ENCODE measurements at regions not wholly inside any gene's neighbourhood (a gene's known extent, or its start where the extent isn't known, plus 50 kb on each side); places are given as distances from the start of the nearest gene placed in this dataset.

DNA sequence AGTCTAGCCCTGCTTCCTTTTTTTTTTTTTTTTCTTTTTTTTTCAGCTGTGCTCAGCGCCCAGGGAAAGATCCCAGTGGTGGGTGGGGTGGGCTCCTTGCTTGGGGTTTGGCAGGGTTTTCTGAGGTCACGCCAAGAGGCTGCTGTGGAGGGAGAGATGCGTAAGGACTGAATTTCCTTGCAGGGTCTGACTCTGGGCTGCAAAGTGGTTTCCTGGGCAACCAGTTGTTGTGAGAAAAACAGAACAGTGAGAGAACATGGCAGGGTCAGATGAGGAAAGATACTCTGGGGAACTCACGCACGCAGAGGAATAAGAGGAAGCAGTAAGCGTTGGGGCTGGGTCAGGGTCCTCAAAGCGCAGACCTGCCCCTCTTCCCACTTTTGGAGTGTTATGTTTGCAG lies 119.5 kb downstream of the IRF8 start:
- no peak for DNase-seq (ENCODE audit: low read depth)

DNA sequence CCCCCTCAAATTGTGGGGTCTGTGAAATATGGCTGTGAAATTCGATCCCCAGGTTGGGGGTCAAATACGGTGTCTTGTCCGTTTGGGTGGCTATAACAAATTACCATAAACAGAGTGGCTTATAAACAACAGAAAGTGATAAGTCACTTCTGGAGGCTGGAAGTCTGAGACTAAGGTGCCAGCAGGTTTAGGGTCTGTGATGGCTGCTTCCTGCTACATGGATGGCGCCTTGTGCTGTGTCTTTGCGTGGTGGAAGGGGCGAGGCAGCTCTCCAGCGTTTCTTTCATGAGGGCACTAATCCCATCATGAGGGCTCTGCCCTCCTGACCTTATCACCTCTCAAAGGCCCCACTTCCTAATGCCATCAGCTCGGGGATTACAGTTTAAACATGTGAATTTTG lies 120.0 kb downstream of the IRF8 start:
- DNase-seq (ENCODE audit: low read depth) = no peak

DNA sequence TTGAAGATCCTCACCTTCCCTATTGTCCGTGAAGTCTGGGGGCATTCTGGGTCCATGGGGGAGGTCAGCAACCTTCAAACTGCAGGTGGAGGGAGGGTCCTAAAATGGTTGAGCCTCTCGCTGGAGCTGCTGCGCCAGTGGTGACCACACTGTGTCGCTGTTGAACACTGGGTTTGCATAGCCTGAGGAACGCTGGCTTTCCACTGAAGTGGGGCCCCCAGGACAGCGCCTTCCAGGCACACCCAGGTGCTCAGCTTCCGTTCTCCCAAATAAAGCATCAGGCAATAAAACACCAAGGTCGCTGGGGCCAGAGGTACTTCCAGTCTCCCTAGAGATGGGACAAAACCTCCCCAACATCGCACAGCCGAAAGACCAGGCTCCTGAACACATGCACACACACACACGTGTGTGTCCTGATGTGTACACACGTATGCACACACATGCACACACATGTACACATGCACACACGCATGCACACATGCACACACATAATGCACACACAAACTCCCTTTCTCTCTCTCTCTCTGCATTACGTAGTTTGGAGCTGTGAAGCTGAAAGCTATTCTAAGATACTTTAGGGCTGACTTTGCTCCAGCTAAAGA lies 120.6 kb downstream of the IRF8 start:
- no peak for DNase-seq (ENCODE audit: low read depth)

DNA sequence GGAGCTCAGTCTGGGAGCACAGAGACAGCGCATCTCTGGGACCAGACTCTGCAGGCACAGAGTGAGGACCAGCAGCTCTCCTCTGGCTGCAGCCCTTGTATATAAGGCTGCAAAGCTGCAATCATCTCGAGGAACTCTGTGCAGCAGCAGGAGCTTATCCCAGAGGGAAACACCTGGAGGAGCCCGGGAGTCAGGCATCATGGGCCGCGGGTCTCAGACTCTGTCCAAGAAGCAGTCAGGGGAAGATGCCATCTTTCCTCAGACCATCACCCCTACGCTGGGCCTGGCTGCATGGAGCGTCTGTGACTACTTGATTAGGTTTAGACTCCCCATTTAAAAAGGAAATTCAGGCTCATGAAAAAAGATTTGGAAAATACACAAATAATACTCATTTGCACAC lies 122.0 kb downstream of the IRF8 start:
- no peak for DNase-seq (ENCODE audit: low read depth)

DNA sequence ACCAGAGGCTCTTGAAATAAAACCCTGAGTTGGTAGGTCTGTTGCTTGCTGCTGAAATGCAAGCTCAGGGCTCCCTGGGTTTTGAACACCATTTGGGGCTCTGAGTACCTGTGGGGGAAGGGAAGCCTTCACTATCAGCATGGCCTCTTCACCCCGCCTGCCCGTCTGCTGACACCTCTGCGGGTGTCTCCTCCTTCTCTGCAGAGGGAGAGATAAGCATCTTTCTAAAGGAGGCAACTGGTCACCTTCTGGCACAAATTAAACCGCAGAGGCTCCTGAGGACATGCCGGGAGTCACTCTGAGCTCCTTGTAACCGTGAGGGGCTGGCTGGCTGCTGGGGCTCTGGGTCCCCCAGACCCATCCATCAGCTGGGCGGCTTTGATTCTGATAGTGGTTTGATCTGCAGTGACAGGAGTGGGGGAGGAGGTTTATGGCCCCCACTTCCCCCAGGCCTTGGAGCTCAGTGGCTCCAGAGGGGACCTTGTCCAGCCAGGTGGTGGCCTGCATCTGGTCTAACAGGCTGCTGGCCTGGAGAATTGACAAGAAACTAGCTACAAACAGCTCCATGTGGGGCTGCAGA lies 123.5 kb downstream of the IRF8 start:
- no peak for DNase-seq (ENCODE audit: low read depth)

DNA sequence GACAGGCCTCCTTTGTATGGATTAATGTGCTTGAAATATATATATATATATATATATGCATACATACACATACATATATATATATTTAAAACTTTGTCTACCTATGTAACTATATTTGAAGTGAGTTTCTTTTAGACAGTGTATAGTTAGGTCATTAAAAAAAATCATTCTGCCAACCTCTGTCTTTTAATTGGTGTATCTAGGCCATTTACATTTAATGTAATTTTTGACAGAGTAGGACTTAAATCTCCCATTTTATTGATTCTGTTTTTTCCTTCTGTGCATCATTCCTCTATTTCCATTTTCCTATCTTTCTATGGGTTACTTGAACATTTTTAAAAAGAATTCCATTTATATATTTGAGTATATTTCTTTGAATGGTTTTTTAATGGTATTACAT lies 125.2 kb downstream of the IRF8 start:
- no peak for DNase-seq (ENCODE audit: low read depth)

DNA sequence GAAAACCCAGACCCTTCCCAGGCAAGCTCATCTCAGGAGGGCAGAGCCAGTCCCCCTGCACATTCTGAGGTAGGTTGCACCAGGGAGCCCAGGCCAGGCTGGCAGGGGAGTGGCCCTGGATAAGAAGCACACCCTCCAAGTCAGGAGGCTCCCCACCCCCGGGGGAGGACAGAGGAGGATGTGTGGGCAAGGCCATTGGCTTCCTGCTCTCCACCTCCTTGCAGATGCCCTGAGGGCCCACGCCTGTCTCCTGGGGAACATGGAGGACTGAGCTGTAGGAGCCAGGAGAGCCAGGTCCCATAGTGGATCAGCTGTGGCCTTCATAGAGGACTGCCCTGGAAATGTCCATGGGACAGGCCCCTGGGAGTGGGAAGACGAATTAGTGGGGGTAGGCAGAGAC lies 126.7 kb downstream of the IRF8 start:
- no peak for DNase-seq (ENCODE audit: low read depth)

DNA sequence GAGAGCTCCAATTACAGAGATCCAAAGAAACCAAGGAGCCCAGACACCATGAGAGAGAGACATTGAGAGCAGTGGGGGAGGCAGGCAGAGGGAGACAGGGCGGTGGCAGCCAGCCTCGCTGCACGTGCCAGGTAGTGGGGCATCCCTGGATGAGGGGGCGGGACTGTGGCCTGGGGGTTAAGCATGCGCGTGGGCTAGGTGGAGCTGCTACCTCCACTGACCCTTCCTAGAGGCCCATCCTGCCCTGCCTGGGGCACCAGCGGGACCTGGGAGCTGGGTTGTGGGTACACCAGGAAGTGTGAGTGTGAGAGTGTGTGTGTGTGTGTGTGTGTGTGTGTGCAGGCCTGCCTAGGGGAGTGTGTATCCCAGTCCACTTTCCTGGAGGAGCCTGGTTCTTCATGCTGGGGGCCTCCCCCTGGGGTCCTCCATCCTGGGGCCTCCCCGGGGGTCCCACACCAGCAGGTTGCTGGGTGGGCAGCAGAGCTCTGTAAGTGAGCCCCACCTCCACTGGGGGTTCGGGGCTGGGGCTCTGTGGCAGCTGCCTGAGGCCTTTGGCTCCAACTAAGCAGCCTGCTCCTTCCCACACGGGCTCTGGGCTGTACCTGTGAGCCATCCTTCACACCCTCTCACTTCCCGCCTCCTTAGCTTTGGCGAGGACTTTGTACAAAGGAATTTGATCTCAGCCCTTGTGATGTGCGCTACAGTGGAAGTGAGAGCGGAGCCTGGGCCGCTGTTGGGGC lies 127.4 kb downstream of the IRF8 start:
- no peak for DNase-seq (ENCODE audit: low read depth)

DNA sequence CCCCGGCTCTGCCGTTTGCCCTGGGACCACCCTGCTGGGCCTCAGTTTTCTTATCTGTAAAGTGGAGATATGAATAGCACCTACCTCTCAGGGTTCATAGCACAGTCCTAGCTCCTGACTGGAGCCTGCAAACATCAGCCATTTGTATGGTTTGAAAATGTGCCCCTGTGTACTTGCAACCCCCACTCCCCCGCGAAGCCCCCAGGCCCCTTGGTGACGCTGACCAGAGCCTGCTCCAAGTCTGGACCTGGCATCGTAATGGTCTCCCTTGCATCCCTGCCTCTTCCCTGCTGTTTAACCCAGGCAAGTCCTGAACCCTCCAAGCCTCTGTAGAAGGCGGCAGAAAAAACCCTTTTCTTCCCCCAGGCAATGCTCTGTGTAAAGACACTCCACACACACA lies 128.0 kb downstream of the IRF8 start:
- DNase-seq (ENCODE audit: low read depth) = no peak

DNA sequence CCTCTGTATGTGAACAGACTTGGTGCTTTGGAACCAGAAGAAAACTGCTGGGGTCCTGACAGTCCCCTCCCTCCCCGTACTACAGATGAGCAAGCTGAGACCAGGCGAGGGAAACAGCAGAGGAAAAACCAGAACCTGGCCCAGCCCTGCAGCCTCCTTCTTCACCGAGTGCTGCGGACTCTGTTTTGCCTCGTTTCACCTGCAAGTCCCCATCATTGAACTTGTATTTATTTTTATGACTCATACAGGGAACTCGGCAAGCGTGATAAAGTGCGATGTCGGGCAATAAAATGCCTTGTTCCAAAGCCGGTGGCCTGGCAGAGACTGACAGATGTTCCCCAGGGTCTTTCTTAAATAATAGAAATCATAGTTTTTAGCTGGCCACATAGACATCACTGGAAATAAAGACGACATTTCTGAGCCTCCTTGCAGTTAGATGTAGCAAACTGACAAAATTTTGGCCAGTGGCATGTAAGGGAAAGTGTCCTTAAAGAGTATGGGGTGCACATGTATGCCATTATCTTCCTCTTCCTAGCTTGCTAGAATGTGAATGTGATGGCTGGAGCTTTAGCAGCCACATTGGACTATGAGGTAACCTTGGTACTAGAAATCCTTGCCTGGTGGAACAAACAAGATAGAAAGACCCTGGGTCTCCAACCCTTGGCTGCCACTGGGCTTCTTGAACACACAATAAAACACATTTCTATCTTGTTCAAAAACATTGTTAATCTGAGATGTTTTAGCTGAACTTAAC lies 128.6 kb downstream of the IRF8 start:
- no peak for DNase-seq (ENCODE audit: low read depth)

DNA sequence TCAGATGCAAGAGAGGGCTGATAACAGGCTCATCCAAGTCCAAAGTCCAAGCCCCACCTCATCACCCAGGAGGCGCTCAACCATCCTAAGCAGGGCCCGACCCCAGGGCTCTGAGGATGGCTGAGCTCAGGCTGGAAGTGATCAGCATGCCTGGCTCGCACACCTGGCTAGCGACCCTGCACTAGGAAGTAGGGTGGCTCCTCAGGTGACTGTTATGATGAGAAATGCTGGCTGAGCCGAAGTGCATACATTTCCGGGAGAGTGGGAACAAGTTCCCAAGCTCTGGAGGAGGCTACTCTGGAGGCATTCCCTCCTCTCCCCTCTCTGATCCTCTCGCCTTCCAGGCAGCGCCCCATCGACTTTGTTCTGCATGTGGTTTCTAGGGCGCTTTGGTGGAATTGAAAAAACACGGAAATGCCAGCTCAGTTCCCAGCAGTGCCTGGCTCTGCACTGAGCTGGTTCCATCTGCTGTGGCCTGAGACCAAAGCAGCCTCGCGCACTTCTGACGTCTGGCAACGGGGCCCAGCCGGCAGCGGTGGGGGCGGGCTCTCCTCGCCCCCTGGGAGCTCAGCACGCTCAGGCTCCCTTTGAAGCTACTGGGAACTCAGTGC lies 130.3 kb downstream of the IRF8 start:
- no peak for DNase-seq (ENCODE audit: low read depth)

DNA sequence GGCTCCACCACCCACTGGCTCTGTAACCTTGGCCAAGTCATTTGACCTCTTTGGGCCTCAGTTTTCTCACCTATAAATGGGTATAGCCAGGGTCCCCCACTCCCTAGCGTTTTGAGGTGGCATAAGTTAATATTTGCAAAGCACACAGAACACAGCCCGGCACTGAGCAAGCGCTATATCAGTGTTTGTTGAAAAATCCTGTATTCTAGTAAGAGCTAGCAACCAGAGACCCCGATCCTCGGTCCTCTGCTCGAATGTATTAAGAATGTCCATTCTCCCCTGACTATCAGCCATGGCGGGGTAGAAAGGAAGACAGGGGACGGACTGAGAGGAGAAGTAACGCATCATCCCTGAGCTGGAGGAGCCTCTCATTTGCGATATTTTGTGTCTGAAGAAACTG lies 131.2 kb downstream of the IRF8 start:
- DNase-seq (ENCODE audit: low read depth) = no peak

DNA sequence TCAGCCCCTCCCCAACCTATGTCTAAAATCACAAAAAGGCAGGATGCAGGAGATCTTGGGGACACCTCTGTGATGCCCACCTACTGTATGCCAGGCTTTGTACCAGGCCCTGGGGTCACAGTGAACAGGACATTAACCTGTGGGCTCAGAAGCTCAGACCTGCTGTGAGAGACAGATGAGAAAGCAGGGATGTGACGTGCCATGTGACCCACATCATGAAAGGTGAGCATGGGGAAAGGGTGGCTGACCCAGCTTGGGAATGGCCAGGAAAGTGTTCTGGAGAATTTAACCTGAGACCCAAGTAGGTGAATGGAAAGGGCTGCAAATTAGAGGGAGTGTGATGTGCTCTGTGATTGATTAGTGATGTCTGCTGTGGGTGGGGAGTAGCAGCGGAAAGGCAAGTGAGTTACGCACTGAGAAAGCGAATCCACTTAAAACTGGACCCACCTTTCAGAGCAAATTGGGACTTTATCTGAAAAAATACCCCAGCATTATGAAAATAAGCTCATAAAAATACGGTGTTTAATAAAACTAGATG lies 132.2 kb downstream of the IRF8 start:
- no peak for DNase-seq (ENCODE audit: low read depth)

DNA sequence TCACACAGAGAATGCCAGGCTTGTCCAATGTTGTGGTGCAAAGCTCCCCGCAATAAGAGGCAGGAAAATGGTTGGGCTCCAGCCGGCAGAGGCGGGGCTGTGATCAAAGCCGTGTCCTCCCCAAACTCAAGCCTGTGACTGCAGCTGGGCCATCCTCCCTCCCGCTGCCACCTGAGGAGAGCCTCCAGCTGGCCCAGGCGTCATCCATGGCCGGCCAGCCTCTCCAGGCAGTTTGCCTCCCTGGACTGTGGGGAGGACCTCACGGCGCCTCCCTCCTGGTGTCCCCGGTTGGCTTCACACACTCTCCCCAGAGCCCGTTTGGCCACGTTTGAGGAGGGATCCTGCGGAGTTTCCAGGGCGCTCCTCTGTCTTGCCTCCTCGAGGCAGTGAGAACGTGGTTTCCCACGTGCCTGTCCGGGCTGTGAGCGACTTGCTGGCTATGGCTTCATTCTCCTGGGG lies 134.1 kb downstream of the IRF8 start:
- DNase-seq (ENCODE audit: low read depth) = no peak

DNA sequence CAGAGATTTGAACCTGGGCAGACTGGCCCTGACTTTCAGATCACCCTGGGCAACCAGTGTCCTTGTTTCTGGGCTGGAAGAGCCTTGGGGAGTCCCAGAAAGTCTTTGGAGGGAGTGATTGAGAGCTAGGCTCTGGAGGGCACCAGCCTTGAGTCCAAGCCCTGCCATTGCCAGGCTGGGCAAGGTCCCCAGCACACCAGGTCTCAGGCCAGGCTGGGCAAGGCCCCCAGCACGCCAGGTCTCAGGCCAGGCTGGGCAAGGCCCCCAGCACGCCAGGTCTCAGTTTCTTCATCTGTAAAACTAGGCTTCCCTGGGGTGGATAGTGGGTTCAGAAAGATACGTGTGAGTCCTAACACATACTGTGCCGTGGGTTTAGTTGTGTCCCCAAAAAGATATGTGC lies 135.0 kb downstream of the IRF8 start:
- DNase-seq (ENCODE audit: low read depth) = no peak

DNA sequence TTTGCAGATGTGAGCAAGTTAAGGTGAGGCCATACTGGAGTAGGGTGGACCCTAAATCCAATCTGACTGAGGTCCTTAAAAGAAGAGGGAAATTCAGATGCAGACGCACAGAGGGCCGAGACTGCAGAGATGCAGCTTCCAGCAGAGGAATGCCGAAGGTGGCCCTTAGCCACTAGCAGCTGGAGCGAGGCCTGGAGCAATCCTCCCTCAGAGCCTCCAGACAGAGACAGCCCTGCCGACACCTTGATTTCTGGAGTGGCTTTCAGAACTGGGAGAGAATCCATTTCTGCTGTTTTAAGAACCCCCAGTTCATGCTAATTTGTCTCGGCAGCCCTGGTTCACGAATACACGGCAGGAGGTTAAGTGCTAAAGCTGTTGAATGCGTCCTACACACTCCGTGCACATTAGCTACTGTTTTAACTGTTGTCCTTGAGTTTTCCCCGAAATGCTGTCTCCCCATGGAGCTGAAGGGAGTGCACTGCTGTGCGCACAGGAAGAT lies 135.5 kb downstream of the IRF8 start:
- DNase-seq (ENCODE audit: low read depth) = no peak

DNA sequence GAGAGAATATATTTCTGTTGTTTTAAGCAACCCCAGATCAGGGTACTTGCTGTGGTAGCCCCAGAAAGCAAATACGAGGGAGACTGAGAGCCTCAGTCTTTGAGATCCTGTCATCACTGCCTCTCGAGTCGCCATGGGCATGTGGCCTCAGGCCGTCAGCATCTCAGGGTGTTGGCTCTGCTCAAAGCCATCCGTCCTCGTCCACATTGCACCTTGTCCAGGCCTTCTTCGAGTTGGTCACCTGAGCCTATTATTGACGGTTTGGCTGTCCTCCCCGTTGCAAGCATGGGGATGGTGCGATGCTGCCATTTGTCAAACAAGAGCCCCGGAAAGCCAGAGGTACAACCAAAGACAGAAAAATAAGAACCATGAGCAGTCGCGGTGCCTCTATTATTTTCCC lies 136.9 kb downstream of the IRF8 start:
- DNase-seq (ENCODE audit: low read depth) = no peak

DNA sequence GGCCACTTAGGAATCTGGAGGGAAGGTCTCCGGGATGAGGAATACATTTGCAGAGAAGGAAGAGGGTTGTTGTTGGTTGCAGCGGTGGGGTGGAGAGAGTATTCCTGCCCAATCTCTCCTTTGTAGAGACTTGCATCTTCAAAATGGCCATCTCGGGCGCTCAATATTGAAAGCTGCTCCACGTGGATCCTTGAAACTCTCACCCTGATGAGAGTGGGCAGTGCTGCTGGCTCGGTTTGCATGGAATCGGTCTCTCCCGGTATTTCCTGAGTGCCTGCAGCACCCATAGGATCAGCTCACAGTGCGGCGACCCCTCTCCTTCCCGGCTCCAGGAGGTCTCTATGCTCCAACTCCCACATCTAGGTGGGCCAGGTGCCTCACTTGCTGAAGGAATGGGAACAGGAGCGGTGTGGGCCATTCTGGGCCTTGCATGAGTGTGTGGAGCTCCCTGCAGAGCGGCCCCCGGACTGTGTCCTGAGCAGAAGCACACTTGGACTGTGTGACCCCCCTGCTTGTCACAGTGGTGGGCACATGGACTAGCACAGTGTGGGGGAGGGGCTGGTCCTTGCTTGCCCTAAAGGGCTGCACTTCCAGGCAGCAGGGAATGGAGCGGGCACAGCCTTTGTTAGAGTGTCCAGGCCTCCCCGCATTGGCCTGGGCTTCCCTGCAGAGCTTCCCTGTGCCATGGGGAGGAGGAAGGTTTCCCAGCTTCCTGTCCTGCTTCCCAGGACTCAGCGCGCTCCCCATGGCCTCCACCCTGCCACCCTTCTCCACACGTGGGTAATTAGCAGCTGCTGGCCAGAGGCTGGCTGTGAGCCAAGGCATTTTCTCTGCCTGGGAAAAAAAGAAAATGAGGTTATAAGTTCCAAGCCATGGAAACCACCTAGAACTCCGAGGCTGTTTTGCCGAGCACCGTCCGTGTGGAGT lies 139.3 kb downstream of the IRF8 start:
- DNase-seq (ENCODE audit: low read depth) = no peak

DNA sequence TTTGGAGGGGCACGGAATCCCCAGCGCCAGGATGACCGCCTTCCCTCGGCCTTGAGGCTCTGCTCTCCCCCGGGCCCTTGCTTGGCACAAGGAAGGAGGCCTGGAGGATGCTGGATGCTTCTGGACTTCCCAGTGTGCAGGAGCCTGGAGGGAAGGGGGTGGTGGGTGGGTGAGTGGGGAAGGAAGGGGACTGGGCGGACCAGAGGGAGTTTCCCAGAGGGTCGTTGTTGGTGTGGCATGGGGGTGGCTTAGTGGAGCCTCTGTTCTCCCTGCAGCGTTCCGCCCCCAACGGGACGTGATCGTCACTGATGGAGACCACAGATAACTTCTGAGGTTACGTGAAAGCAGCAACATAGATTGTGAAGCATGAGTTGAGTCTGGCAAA lies 140.0 kb downstream of the IRF8 start:
- DNase-seq (ENCODE audit: low read depth) = no peak

DNA sequence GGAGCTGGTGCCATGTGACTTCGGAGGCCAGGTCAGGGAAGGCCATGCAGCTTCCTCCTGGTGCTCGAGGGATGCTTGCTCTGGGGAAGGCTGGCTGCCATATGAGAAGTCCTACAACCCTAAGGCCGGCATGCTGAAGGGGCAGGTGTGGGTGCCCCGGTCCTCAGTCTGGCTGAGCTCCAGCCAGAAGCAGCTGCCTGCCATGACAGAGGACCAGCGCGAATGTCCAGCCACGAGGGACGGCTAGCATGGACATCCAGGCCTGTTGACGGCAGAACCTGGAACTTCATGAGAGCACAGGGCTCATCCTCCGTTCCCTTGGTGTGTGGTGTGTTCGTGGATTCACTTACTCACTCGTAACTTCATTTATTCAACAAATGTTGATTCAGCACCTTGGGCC lies 140.6 kb downstream of the IRF8 start:
- no peak for DNase-seq (ENCODE audit: low read depth)

DNA sequence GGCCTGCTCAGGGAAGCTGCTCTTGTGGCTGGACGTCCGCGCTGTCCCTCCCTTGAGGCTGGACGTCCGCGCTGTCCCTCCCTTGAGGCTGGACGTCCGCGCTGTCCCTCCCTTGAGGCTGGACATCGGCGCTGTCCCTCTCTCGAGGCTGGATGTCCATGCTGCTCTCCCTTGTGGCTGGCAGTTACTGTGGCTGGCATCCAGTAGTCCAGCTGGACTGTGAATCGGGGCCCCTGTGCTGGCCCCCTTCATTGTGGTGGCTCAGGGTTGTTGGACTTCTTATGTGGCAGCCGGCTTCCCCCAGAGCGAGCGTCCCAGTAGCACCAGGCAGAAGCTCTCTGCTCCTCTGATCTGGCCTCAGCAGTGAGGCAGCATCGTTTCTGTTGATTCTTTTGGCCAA lies 141.5 kb downstream of the IRF8 start:
- no peak for DNase-seq (ENCODE audit: low read depth)
